Hepatocyte (in vitro differentiated cells): ENCODE measurements at regions not wholly inside any gene's neighbourhood (a gene's known extent, or its start where the extent isn't known, plus 50 kb on each side); places are given as distances from the start of the nearest gene placed in this dataset.

Experiments used
- CTCF ChIP-seq: fragments of 200-600 bp; sonication (generic); IDR thresholded peaks from 2 replicates; pipeline ENCODE4 v1.5.1; 2016; ENCODE audit warnings: antibody characterized with exemption, mild to moderate bottlenecking; ENCODE audit not compliant: poor library complexity
- EZH2 ChIP-seq: fragments of 200-600 bp; sonication (generic); IDR thresholded peaks from 2 replicates; pipeline ENCODE4 v1.6.1; 2016; ENCODE audit warnings: antibody characterized with exemption, mild to moderate bottlenecking, borderline replicate concordance
- EZH2phosphoT487 ChIP-seq: fragments of 200-600 bp; sonication (generic); IDR thresholded peaks from one replicate; pipeline ENCODE4 v1.6.1; 2018; ENCODE audit warnings: antibody characterized with exemption, mild to moderate bottlenecking, low read depth, moderate library complexity; ENCODE audit not compliant: unreplicated experiment, severe bottlenecking

- TF ChIP-seq EZH2, result no peak
- no peak for TF ChIP-seq CTCF
- no peak for TF ChIP-seq EZH2phosphoT487
Measured at GRCh38 chr2:167361426-167361825, 473.1 kb downstream of the XIRP2 start.
